HEK293T (cell line): ENCODE measurements at regions not wholly inside any gene's neighbourhood (a gene's known extent, or its start where the extent isn't known, plus 50 kb on each side); places are given as distances from the start of the nearest gene placed in this dataset.
"Not testable (repeated sequence)": the region's sequence is repeated elsewhere in the genome, so short reads cannot be mapped to it uniquely, and the experiment has no call there.

Experiments used
- FOXA1 ChIP-seq: fragments of 450-650 bp; IDR thresholded peaks from 2 replicates; pipeline ENCODE4 v1.6.1; 2016; ENCODE audit warnings: mild to moderate bottlenecking
- TARDBP ChIP-seq: fragments of 450-650 bp; IDR thresholded peaks from 2 replicates; pipeline ENCODE4 v1.6.1; 2016

DNA sequence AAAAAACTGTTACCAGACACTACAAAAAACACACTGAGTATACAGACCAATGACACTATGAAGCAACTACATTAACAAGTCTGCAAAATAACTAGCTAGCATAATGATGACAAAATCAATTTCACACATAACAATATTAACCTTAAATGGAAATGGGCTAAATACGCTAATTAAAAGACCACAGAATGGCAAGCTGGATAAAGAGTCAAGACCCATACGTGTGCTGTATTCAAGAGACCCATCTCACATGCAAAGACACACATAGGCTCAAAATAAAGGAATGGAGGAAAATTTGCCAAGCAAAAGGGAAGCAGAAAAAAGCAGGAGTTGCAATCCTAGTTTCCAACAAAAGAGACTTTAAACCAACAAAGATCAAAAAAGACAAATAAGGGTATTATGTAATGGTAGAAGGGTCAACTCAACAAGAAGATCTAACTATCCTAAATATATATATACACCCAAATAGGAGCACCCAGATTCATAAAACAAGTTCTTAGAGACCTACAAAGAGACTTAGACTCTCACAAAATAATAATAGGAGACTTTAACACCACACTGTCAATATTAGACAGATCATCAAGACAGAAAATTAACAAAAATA is 158.6 kb downstream of the ALDH8A1 start:
- not testable (repeated sequence) for TF ChIP-seq FOXA1, TARDBP
